ENCODE measurements at regions not wholly inside any gene's neighbourhood (a gene's known extent, or its start where the extent isn't known, plus 50 kb on each side); places are given as distances from the start of the nearest gene placed in this dataset.

GRCh38 chr7:17512181-17512675 is 213.8 kb downstream of the AHR start:
- CTCF ChIA-PET: no interaction called here
- no peak for DNase-seq
- Histone ChIP-seq H3K27ac (ENCODE audit: insufficient read depth in 1 of 2, low read depth in 1 of 2, low read length in 2 of 2, poor library complexity in 1 of 2, severe bottlenecking in 2 of 2) (no peak overlapping the region), H3K27me3 (replicated peaks in 2 of 5; ENCODE audit: control insufficient read depth in 4 of 5, insufficient read depth in 5 of 5, low read length in 4 of 5) (no peaks in the 10 kb centered on the region), H3K36me3 (ENCODE audit: control insufficient read depth in 4 of 4, insufficient read depth in 4 of 4, low read length in 3 of 4) (no peaks in the 10 kb centered on the region), H3K4me3 (ENCODE audit: control insufficient read depth in 1 of 7, extremely low read depth in 1 of 7, insufficient read depth in 4 of 7, low read depth in 2 of 7, low read length in 6 of 7) (no peak overlapping the region), H3K4me1 (ENCODE audit: control extremely low read depth in 1 of 4, control insufficient read depth in 4 of 4, insufficient read depth in 4 of 4, low read length in 3 of 4) (no peaks in the 10 kb centered on the region), H3K9me3 (ENCODE audit: control extremely low read depth in 1 of 5, control insufficient read depth in 4 of 5, insufficient read depth in 2 of 5, low read depth in 1 of 5, low read length in 4 of 5) (no peaks in the 10 kb centered on the region)
- POLR2A ChIA-PET: no interaction called here
- WGBS (ENCODE audit: insufficient coverage): no CpG with 5 or more reads among the region's 2 CpGs

- WGBS (ENCODE audit: insufficient coverage): no CpG with 5 or more reads among the region's 1 CpG
- no peaks in the 10 kb centered on the region for H3K27me3 ChIP-seq (replicated peaks in 2 of 5; ENCODE audit: control insufficient read depth in 4 of 5, insufficient read depth in 5 of 5, low read length in 4 of 5)
- no peaks in the 10 kb centered on the region for H3K9me3 ChIP-seq (ENCODE audit: control extremely low read depth in 1 of 5, control insufficient read depth in 4 of 5, insufficient read depth in 2 of 5, low read depth in 1 of 5, low read length in 4 of 5)
- POLR2A ChIA-PET: no interaction called here
- no peaks in the 10 kb centered on the region for H3K36me3 ChIP-seq (ENCODE audit: control insufficient read depth in 4 of 4, insufficient read depth in 4 of 4, low read length in 3 of 4)
- peaks cover 0 to 16% (median 3%) of the 10 kb centered on the region in 4 experiments for H3K4me1 ChIP-seq (ENCODE audit: control extremely low read depth in 1 of 4, control insufficient read depth in 4 of 4, insufficient read depth in 4 of 4, low read length in 3 of 4)
- CTCF ChIA-PET: interaction anchor here (0.6 kb wide), 1 partner anchor 556 kb away, joined by 3 read pairs; no protein-coding TSS in a partner anchor
- no peak overlapping the region for H3K27ac ChIP-seq (ENCODE audit: insufficient read depth in 1 of 2, low read depth in 1 of 2, low read length in 2 of 2, poor library complexity in 1 of 2, severe bottlenecking in 2 of 2)
- DNase-seq: no peak
- H3K4me3 ChIP-seq (ENCODE audit: control insufficient read depth in 1 of 7, extremely low read depth in 1 of 7, insufficient read depth in 4 of 7, low read depth in 2 of 7, low read length in 6 of 7): no peak overlapping the region
Measured at GRCh38 chr7:17516771-17517170, 218.3 kb downstream of the AHR start.

GRCh38 chr7:17520941-17521340 is 222.5 kb downstream of the AHR start:
- no peaks in the 10 kb centered on the region for H3K36me3 ChIP-seq (ENCODE audit: control insufficient read depth in 4 of 4, insufficient read depth in 4 of 4, low read length in 3 of 4)
- no peaks in the 10 kb centered on the region for H3K27me3 ChIP-seq (replicated peaks in 2 of 5; ENCODE audit: control insufficient read depth in 4 of 5, insufficient read depth in 5 of 5, low read length in 4 of 5)
- no peak overlapping the region for H3K4me3 ChIP-seq (ENCODE audit: control insufficient read depth in 1 of 7, extremely low read depth in 1 of 7, insufficient read depth in 4 of 7, low read depth in 2 of 7, low read length in 6 of 7)
- no CpG with 5 or more reads among the region's 1 CpG for WGBS (ENCODE audit: insufficient coverage)
- DNase-seq: no peak
- CTCF ChIA-PET: interaction anchor here (0.6 to 1.8 kb wide), 3 partner anchors 11 to 440 kb away, joined by 3 to 8 read pairs (median 3); no protein-coding TSS in a partner anchor
- POLR2A ChIA-PET: no interaction called here
- no peaks in the 10 kb centered on the region for H3K9me3 ChIP-seq (ENCODE audit: control extremely low read depth in 1 of 5, control insufficient read depth in 4 of 5, insufficient read depth in 2 of 5, low read depth in 1 of 5, low read length in 4 of 5)
- H3K4me1 ChIP-seq (ENCODE audit: control extremely low read depth in 1 of 4, control insufficient read depth in 4 of 4, insufficient read depth in 4 of 4, low read length in 3 of 4): peaks cover 0 to 16% (median 3%) of the 10 kb centered on the region in 4 experiments
- no peak overlapping the region for H3K27ac ChIP-seq (ENCODE audit: insufficient read depth in 1 of 2, low read depth in 1 of 2, low read length in 2 of 2, poor library complexity in 1 of 2, severe bottlenecking in 2 of 2)

GRCh38 chr7:17521437-17521836 is 223.0 kb downstream of the AHR start:
- POLR2A ChIA-PET: no interaction called here
- peak in 2 of 3 donors; percentile 13 to 23 for DNase-seq
- Histone ChIP-seq H3K4me3 (ENCODE audit: control insufficient read depth in 1 of 7, extremely low read depth in 1 of 7, insufficient read depth in 4 of 7, low read depth in 2 of 7, low read length in 6 of 7) (no peak overlapping the region), H3K36me3 (ENCODE audit: control insufficient read depth in 4 of 4, insufficient read depth in 4 of 4, low read length in 3 of 4) (no peaks in the 10 kb centered on the region), H3K4me1 (ENCODE audit: control extremely low read depth in 1 of 4, control insufficient read depth in 4 of 4, insufficient read depth in 4 of 4, low read length in 3 of 4) (peaks cover 0 to 16% (median 3%) of the 10 kb centered on the region in 4 experiments), H3K27ac (ENCODE audit: insufficient read depth in 1 of 2, low read depth in 1 of 2, low read length in 2 of 2, poor library complexity in 1 of 2, severe bottlenecking in 2 of 2) (no peak overlapping the region), H3K9me3 (ENCODE audit: control extremely low read depth in 1 of 5, control insufficient read depth in 4 of 5, insufficient read depth in 2 of 5, low read depth in 1 of 5, low read length in 4 of 5) (no peaks in the 10 kb centered on the region), H3K27me3 (replicated peaks in 2 of 5; ENCODE audit: control insufficient read depth in 4 of 5, insufficient read depth in 5 of 5, low read length in 4 of 5) (no peaks in the 10 kb centered on the region)
- CTCF ChIA-PET: interaction anchor here (0.6 to 1.8 kb wide), 5 partner anchors 10 to 630 kb away, joined by 3 to 8 read pairs (median 3); no protein-coding TSS in a partner anchor
- no CpG with 5 or more reads among the region's 2 CpGs for WGBS (ENCODE audit: insufficient coverage)

- Histone ChIP-seq H3K9me3 (ENCODE audit: control extremely low read depth in 1 of 5, control insufficient read depth in 4 of 5, insufficient read depth in 2 of 5, low read depth in 1 of 5, low read length in 4 of 5) (no peaks in the 10 kb centered on the region), H3K27me3 (replicated peaks in 2 of 5; ENCODE audit: control insufficient read depth in 4 of 5, insufficient read depth in 5 of 5, low read length in 4 of 5) (no peaks in the 10 kb centered on the region), H3K27ac (ENCODE audit: insufficient read depth in 1 of 2, low read depth in 1 of 2, low read length in 2 of 2, poor library complexity in 1 of 2, severe bottlenecking in 2 of 2) (no peak overlapping the region), H3K36me3 (ENCODE audit: control insufficient read depth in 4 of 4, insufficient read depth in 4 of 4, low read length in 3 of 4) (no peaks in the 10 kb centered on the region), H3K4me3 (ENCODE audit: control insufficient read depth in 1 of 7, extremely low read depth in 1 of 7, insufficient read depth in 4 of 7, low read depth in 2 of 7, low read length in 6 of 7) (no peak overlapping the region), H3K4me1 (ENCODE audit: control extremely low read depth in 1 of 4, control insufficient read depth in 4 of 4, insufficient read depth in 4 of 4, low read length in 3 of 4) (peaks cover 0 to 16% (median 3%) of the 10 kb centered on the region in 4 experiments)
- WGBS (ENCODE audit: insufficient coverage): 58% methylated on average over 5 of the region's 7 CpGs
- DNase-seq: no peak
- CTCF ChIA-PET: interaction anchor here (1.3 kb wide), 1 partner anchor 222 kb away, joined by 4 read pairs; no protein-coding TSS in a partner anchor
- POLR2A ChIA-PET: no interaction called here
Measured at GRCh38 chr7:17523813-17524739, 225.6 kb downstream of the AHR start.

GRCh38 chr7:17524746-17525145 is 226.3 kb downstream of the AHR start:
- WGBS (ENCODE audit: insufficient coverage): 100% methylated on average over 2 of the region's 3 CpGs
- H3K27ac ChIP-seq (ENCODE audit: insufficient read depth in 1 of 2, low read depth in 1 of 2, low read length in 2 of 2, poor library complexity in 1 of 2, severe bottlenecking in 2 of 2): no peak overlapping the region
- no peak overlapping the region for H3K4me3 ChIP-seq (ENCODE audit: control insufficient read depth in 1 of 7, extremely low read depth in 1 of 7, insufficient read depth in 4 of 7, low read depth in 2 of 7, low read length in 6 of 7)
- DNase-seq: no peak
- no peaks in the 10 kb centered on the region for H3K27me3 ChIP-seq (replicated peaks in 2 of 5; ENCODE audit: control insufficient read depth in 4 of 5, insufficient read depth in 5 of 5, low read length in 4 of 5)
- ChIA-PET POLR2A (no interaction called here), CTCF (interaction anchor here (1.3 kb wide), 1 partner anchor 222 kb away, joined by 4 read pairs; no protein-coding TSS in a partner anchor)
- no peaks in the 10 kb centered on the region for H3K9me3 ChIP-seq (ENCODE audit: control extremely low read depth in 1 of 5, control insufficient read depth in 4 of 5, insufficient read depth in 2 of 5, low read depth in 1 of 5, low read length in 4 of 5)
- peaks cover 0 to 16% (median 3%) of the 10 kb centered on the region in 4 experiments for H3K4me1 ChIP-seq (ENCODE audit: control extremely low read depth in 1 of 4, control insufficient read depth in 4 of 4, insufficient read depth in 4 of 4, low read length in 3 of 4)
- H3K36me3 ChIP-seq (ENCODE audit: control insufficient read depth in 4 of 4, insufficient read depth in 4 of 4, low read length in 3 of 4): no peaks in the 10 kb centered on the region

- H3K4me1 ChIP-seq (ENCODE audit: control extremely low read depth in 1 of 4, control insufficient read depth in 4 of 4, insufficient read depth in 4 of 4, low read length in 3 of 4): peaks cover 1 to 4% (median 2%) of the 10 kb centered on the region in 4 experiments
- DNase-seq: no peak
- H3K9me3 ChIP-seq (ENCODE audit: control extremely low read depth in 1 of 5, control insufficient read depth in 4 of 5, insufficient read depth in 2 of 5, low read depth in 1 of 5, low read length in 4 of 5): no peaks in the 10 kb centered on the region
- ChIA-PET CTCF (interaction anchor here (0.6 kb wide), 1 partner anchor 518 kb away, joined by 4 read pairs; no protein-coding TSS in a partner anchor), POLR2A (no interaction called here)
- no peak overlapping the region for H3K27ac ChIP-seq (ENCODE audit: insufficient read depth in 1 of 2, low read depth in 1 of 2, low read length in 2 of 2, poor library complexity in 1 of 2, severe bottlenecking in 2 of 2)
- H3K36me3 ChIP-seq (ENCODE audit: control insufficient read depth in 4 of 4, insufficient read depth in 4 of 4, low read length in 3 of 4): no peaks in the 10 kb centered on the region
- H3K4me3 ChIP-seq (ENCODE audit: control insufficient read depth in 1 of 7, extremely low read depth in 1 of 7, insufficient read depth in 4 of 7, low read depth in 2 of 7, low read length in 6 of 7): no peak overlapping the region
- no peaks in the 10 kb centered on the region for H3K27me3 ChIP-seq (replicated peaks in 2 of 5; ENCODE audit: control insufficient read depth in 4 of 5, insufficient read depth in 5 of 5, low read length in 4 of 5)
Measured at GRCh38 chr7:17526621-17527020, 228.2 kb downstream of the AHR start.
